H1 (cell line): ENCODE measurements at regions not wholly inside any gene's neighbourhood (a gene's known extent, or its start where the extent isn't known, plus 50 kb on each side); places are given as distances from the start of the nearest gene placed in this dataset.

Experiments
- CTCF ChIA-PET: fragments of 300-600 bp; sonication (Branson Sonifier 250); formaldehyde crosslinking; loops from one replicate; lab custom pipeline; 2021; ENCODE audit not compliant: partially characterized antibody; lab: Charles Lee
- POLR2A ChIA-PET: fragments of 300-600 bp; sonication (Branson Sonifier 250); formaldehyde crosslinking; loops from one replicate; lab custom pipeline; 2021; ENCODE audit warnings: inconsistent platforms; ENCODE audit not compliant: partially characterized antibody; lab: Charles Lee
- DNase-seq, 2 experiments: peaks; one replicate each; pipeline versions ENCODE4 v3.0.0 to v3.0.0-alpha.2; 2010 to 2022; ENCODE audit warnings: low spot score in 2 of 2, low read depth in 1 of 2, mixed read lengths in 1 of 2
- FAIRE-seq: peaks from 2 replicates; lab custom pipeline; 2011; peaks lifted over from hg19 to GRCh38; lab: Jason Lieb, UNC
- H2AFZ ChIP-seq: 2 replicates; pipeline ENCODE4 v1.8.1; 2012; ENCODE audit warnings: low read length, inconsistent platforms
- H2AK5ac ChIP-seq: 2 replicates; pipeline ENCODE4 v1.6.1; 2013; ENCODE audit warnings: low read depth, low read length
- H2BK120ac ChIP-seq: replicated peaks from 2 replicates; pipeline ENCODE3; 2013; ENCODE audit warnings: low read depth, low read length, inconsistent platforms
- H2BK12ac ChIP-seq: 2 replicates; pipeline ENCODE4 v1.6.1; 2013; ENCODE audit warnings: low read depth, low read length
- H2BK15ac ChIP-seq: 2 replicates; pipeline ENCODE4 v1.6.1; 2013; ENCODE audit warnings: low read length
- H2BK20ac ChIP-seq: 2 replicates; pipeline ENCODE4 v1.6.1; 2013; ENCODE audit warnings: low read length
- H2BK5ac ChIP-seq: 2 replicates; pipeline ENCODE4 v1.6.1; 2013; ENCODE audit warnings: low read depth, low read length
- H3K14ac ChIP-seq: 2 replicates; pipeline ENCODE4 v1.6.1; 2013; ENCODE audit warnings: inconsistent platforms; ENCODE audit not compliant: insufficient read length
- H3K18ac ChIP-seq: 2 replicates; pipeline ENCODE4 v1.6.1; 2013; ENCODE audit warnings: low read length; ENCODE audit errors: extremely low read depth
- H3K23ac ChIP-seq: 2 replicates; pipeline ENCODE4 v1.6.1; 2013; ENCODE audit warnings: inconsistent platforms; ENCODE audit not compliant: insufficient read length
- H3K23me2 ChIP-seq: 2 replicates; pipeline ENCODE4 v1.6.1; 2013; ENCODE audit warnings: low read depth, low read length
- H3K27ac ChIP-seq: 2 replicates; pipeline ENCODE4 v1.6.1; 2011; ENCODE audit warnings: low read depth, low read length, inconsistent platforms
- H3K27me3 ChIP-seq, 4 experiments: replicated peaks in 1 of 4; 1 replicate in 1 of 4; 2 replicates in 3 of 4; pipeline versions ENCODE4 v1.6.1 to v1.8.1; 2011 to 2013; ENCODE audit warnings: low read length in 3 of 4, mild to moderate bottlenecking in 3 of 4, inconsistent platforms in 2 of 4, mixed read lengths in 2 of 4, moderate library complexity in 1 of 4; ENCODE audit not compliant: control insufficient read depth in 3 of 4, insufficient read depth in 3 of 4; ENCODE audit errors: extremely low read depth in 1 of 4
- H3K36me3 ChIP-seq, 4 experiments: 2 replicates each; pipeline versions ENCODE4 v1.6.1 to v1.8.1; 2011 to 2013; ENCODE audit warnings: mild to moderate bottlenecking in 4 of 4, low read length in 3 of 4, moderate library complexity in 2 of 4, control low read depth in 1 of 4, inconsistent platforms in 1 of 4; ENCODE audit not compliant: insufficient read depth in 4 of 4, control insufficient read depth in 2 of 4
- H3K4ac ChIP-seq: replicated peaks from 2 replicates; pipeline ENCODE3; 2013; ENCODE audit warnings: low read length, low read depth, mixed read lengths, inconsistent platforms; ENCODE audit not compliant: insufficient read length
- H3K4me1 ChIP-seq, 4 experiments: replicated peaks in 1 of 4; 1 replicate in 1 of 4; 2 replicates in 3 of 4; pipeline versions ENCODE4 v1.6.1 to v1.8.1; 2011 to 2013; ENCODE audit warnings: low read length in 3 of 4, inconsistent platforms in 2 of 4, mixed read lengths in 1 of 4; ENCODE audit not compliant: insufficient read depth in 4 of 4, control insufficient read depth in 3 of 4
- H3K4me2 ChIP-seq, 2 experiments: 2 replicates each; pipeline versions ENCODE4 v1.6.1 to v1.8.1; 2011 to 2013; ENCODE audit warnings: low read depth in 2 of 2, low read length in 2 of 2, control low read depth in 1 of 2, inconsistent platforms in 1 of 2, mild to moderate bottlenecking in 1 of 2; ENCODE audit not compliant: insufficient read depth in 1 of 2
- H3K4me3 ChIP-seq, 4 experiments: fragments of 200-600, 300-600 bp in 1 of 4; sonication (generic), shearing (Covaris generic), sonication (Bioruptor Twin) in 1 of 4; 2 replicates each; pipeline versions ENCODE4 v1.5.1 to v1.8.1; 2011 to 2016; ENCODE audit warnings: low read length in 4 of 4, low read depth in 3 of 4, control low read depth in 2 of 4, inconsistent platforms in 2 of 4, mild to moderate bottlenecking in 2 of 4, mixed read lengths in 1 of 4, moderate library complexity in 1 of 4; ENCODE audit not compliant: insufficient read depth in 2 of 4; ENCODE audit errors: extremely low read depth in 1 of 4
- H3K56ac ChIP-seq: replicated peaks from 2 replicates; pipeline ENCODE3; 2013; ENCODE audit warnings: low read depth, mild to moderate bottlenecking, mixed read lengths, low read length, inconsistent platforms; ENCODE audit not compliant: insufficient read length
- H3K79me1 ChIP-seq: 2 replicates; pipeline ENCODE4 v1.6.1; 2013; ENCODE audit warnings: low read depth, low read length, control low read depth
- H3K79me2 ChIP-seq, 2 experiments: 2 replicates each; pipeline versions ENCODE4 v1.6.1 to v1.8.1; 2012 to 2013; ENCODE audit warnings: low read length in 2 of 2, mild to moderate bottlenecking in 2 of 2, inconsistent platforms in 1 of 2; ENCODE audit not compliant: insufficient read depth in 2 of 2, control insufficient read depth in 1 of 2
- H3K9ac ChIP-seq, 4 experiments: replicated peaks in 1 of 4; 1 replicate in 1 of 4; 2 replicates in 3 of 4; pipeline versions ENCODE4 v1.6.1 to v1.8.1; 2011 to 2013; ENCODE audit warnings: low read depth in 3 of 4, low read length in 3 of 4, control low read depth in 2 of 4, mild to moderate bottlenecking in 2 of 4, moderate library complexity in 2 of 4, inconsistent platforms in 1 of 4; ENCODE audit errors: extremely low read depth in 1 of 4
- H3K9me3 ChIP-seq, 2 experiments: 2 replicates each; pipeline versions ENCODE4 v1.6.1 to v1.8.1; 2012 to 2013; ENCODE audit warnings: mild to moderate bottlenecking in 2 of 2, moderate library complexity in 2 of 2, control low read depth in 1 of 2, inconsistent platforms in 1 of 2, low read depth in 1 of 2, low read length in 1 of 2, mixed read lengths in 1 of 2; ENCODE audit not compliant: insufficient read depth in 2 of 2
- H4K20me1 ChIP-seq, 2 experiments: replicated peaks in 1 of 2; 2 replicates each; pipeline versions ENCODE3 to v1.8.1; 2011 to 2013; ENCODE audit warnings: inconsistent platforms in 2 of 2, low read length in 2 of 2, mild to moderate bottlenecking in 1 of 2; ENCODE audit not compliant: insufficient read depth in 2 of 2, control insufficient read depth in 1 of 2
- H4K5ac ChIP-seq: 2 replicates; pipeline ENCODE4 v1.6.1; 2013; ENCODE audit warnings: low read length, low read depth, mixed read lengths, inconsistent platforms; ENCODE audit not compliant: insufficient read length
- H4K8ac ChIP-seq: 2 replicates; pipeline ENCODE4 v1.8.0; 2013; ENCODE audit warnings: mild to moderate bottlenecking, moderate library complexity, low read length, inconsistent platforms; ENCODE audit not compliant: insufficient read depth; ENCODE audit errors: extremely low read depth
- H4K91ac ChIP-seq: replicated peaks from 2 replicates; pipeline ENCODE3; 2013; ENCODE audit warnings: low read length, mixed read lengths, inconsistent platforms; ENCODE audit not compliant: insufficient read length
- CREB1 ChIP-seq: IDR thresholded peaks from 2 replicates; pipeline ENCODE4 v1.6.1; 2012; ENCODE audit warnings: inconsistent platforms
- FOSL1 ChIP-seq: IDR thresholded peaks from 2 replicates; pipeline ENCODE4 v1.6.1; 2011; ENCODE audit warnings: mild to moderate bottlenecking, low read depth, low read length, moderate library complexity; ENCODE audit not compliant: insufficient read depth
- GTF2F1 ChIP-seq: IDR thresholded peaks from 2 replicates; pipeline ENCODE4 v1.6.1; 2012; ENCODE audit warnings: low read depth, low read length, improper control_type of control experiment, borderline replicate concordance
- JUN ChIP-seq: IDR thresholded peaks from 2 replicates; pipeline ENCODE4 v1.6.1; 2011; ENCODE audit warnings: low read depth, mild to moderate bottlenecking, improper control_type of control experiment, low read length
- POLR2AphosphoS5 ChIP-seq: IDR thresholded peaks from 2 replicates; pipeline ENCODE4 v1.6.1; 2011; ENCODE audit warnings: low read depth, low read length
- RFX5 ChIP-seq: IDR thresholded peaks from 2 replicates; pipeline ENCODE4 v1.6.1; 2011; ENCODE audit warnings: low read depth, low read length, improper control_type of control experiment, borderline replicate concordance
- RXRA ChIP-seq: IDR thresholded peaks from 2 replicates; pipeline ENCODE4 v1.6.1; 2011; ENCODE audit warnings: low read depth, mild to moderate bottlenecking, low read length, moderate library complexity; ENCODE audit not compliant: insufficient read depth
- SIRT6 ChIP-seq: IDR thresholded peaks from one replicate; pipeline ENCODE4 v1.7.1; 2012; ENCODE audit warnings: low read length, inconsistent platforms
- SRF ChIP-seq: IDR thresholded peaks from 2 replicates; pipeline ENCODE4 v1.6.1; 2011; ENCODE audit warnings: mild to moderate bottlenecking, low read depth, low read length, moderate library complexity
- TAF7 ChIP-seq: optimal IDR thresholded peaks from 2 replicates; pipeline ENCODE3; 2011; ENCODE audit warnings: low read depth, mild to moderate bottlenecking, inconsistent platforms, low read length, moderate library complexity, borderline replicate concordance
- ZNF274 ChIP-seq: IDR thresholded peaks from 2 replicates; pipeline ENCODE4 v1.7.0; 2012; ENCODE audit warnings: low read length, borderline replicate concordance; ENCODE audit errors: extremely low read depth
- WGBS, 2 experiments: shearing (Covaris generic) in 1 of 2; methylation state at CpG; one replicate each; pipeline versions ENCODE4 v1.1.6 to v1.1.7; 2013 to 2015; ENCODE audit warnings: low lambda C conversion rate in 2 of 2, mixed read lengths in 2 of 2, inconsistent platforms in 1 of 2, low coverage in 1 of 2, missing lambda C conversion rate in 1 of 2; ENCODE audit not compliant: insufficient replicate concordance in 2 of 2, insufficient coverage in 1 of 2, insufficient read length in 1 of 2; ENCODE audit errors: extremely low coverage in 1 of 2, missing lambda C conversion rate in 1 of 2; 5-methylcytosine and 5-hydroxymethylcytosine counted together
- TF ChIP-seq, protein P1 (sequence below): IDR thresholded peaks from 2 replicates; pipeline ENCODE4 v1.6.1; 2012; ENCODE audit warnings: inconsistent platforms

DNA sequence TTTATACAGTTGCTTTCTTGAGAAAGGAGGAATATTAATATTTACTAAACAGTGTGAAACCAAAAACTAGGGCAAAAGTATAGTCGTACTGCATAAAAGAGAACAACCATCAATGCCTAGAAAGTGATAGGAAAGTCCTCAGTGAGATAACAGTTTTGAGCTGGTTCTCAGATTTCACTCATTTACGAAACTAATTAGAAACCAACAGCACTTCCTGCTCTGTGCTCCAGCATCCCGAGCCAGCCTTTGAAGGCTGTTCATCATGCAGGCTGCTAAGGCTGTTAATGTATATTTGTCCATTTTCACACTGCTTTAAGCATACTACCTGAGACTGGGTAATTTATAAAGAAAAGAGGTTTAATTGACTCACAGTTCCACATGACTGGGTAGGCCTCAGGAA, 2039.9 kb downstream of the EFNA5 start:
- Histone ChIP-seq H4K5ac (no peak overlapping the region), H2AK5ac (no peak overlapping the region), H3K27me3 (no peaks in the 10 kb centered on the region), H3K36me3 (no peaks in the 10 kb centered on the region), H2BK20ac (no peak overlapping the region)
- no peak for DNase-seq
- TF ChIP-seq POLR2AphosphoS5 (no peak), JUN (no peak), RXRA (no peak), CREB1 (no peak), SIRT6 (no peak), GTF2F1 (no peak), FOSL1 (no peak), SRF (no peak), TAF7 (no peak), ZNF274 (no peak), RFX5 (no peak)
- TF ChIP-seq, protein P1, sequence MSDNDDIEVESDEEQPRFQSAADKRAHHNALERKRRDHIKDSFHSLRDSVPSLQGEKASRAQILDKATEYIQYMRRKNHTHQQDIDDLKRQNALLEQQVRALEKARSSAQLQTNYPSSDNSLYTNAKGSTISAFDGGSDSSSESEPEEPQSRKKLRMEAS, result no peak
- TF ChIP-seq, all 59 proteins: peak for 0
- H3K18ac ChIP-seq, result no peak overlapping the region
- no peak overlapping the region for H3K56ac ChIP-seq
- no peak overlapping the region for H4K91ac ChIP-seq
- H3K79me1 ChIP-seq, result no peaks in the 10 kb centered on the region
- no peak overlapping the region for H3K14ac ChIP-seq
- POLR2A ChIA-PET, result no interaction called here
- CTCF ChIA-PET, result no interaction called here
- H3K23me2 ChIP-seq, result no peaks in the 10 kb centered on the region
- no peak overlapping the region for H3K27ac ChIP-seq
- H2BK12ac ChIP-seq, result no peak overlapping the region
- H4K8ac ChIP-seq, result no peak overlapping the region
- no peaks in the 10 kb centered on the region for H3K79me2 ChIP-seq
- H3K9me3 ChIP-seq, result no peaks in the 10 kb centered on the region
- H2BK120ac ChIP-seq, result no peak overlapping the region
- FAIRE-seq, result no peak
- H3K4me2 ChIP-seq, result no peak overlapping the region
- H3K4ac ChIP-seq, result no peak overlapping the region
- no peak overlapping the region for H3K23ac ChIP-seq
- no peak overlapping the region; the same call in 1 of the 2 replicates for H2AFZ ChIP-seq
- WGBS, 2 experiments, result 82% methylated on average over 3 of the region's 3 CpGs; no CpG with 5 or more reads in 1 of the 2 experiments
- no peak overlapping the region for H2BK5ac ChIP-seq
- H3K4me1 ChIP-seq, result peaks cover 0 to 5% (median under 1%) of the 10 kb centered on the region in 4 experiments; a peak in 2 of 7 replicates
- H3K9ac ChIP-seq, result no peak overlapping the region
- no peak overlapping the region for H2BK15ac ChIP-seq
- H4K20me1 ChIP-seq, result no peaks in the 10 kb centered on the region
- H3K4me3 ChIP-seq, result no peak overlapping the region
